K562 (cell line): ENCODE measurements at regions not wholly inside any gene's neighbourhood (a gene's known extent, or its start where the extent isn't known, plus 50 kb on each side); places are given as distances from the start of the nearest gene placed in this dataset.
A peak's percentile ranks its signal among the peaks of the same experiment; 100 is the strongest.

Source experiments
- FOXJ2 ChIP-seq: fragments of 200-800 bp; sonication (Bioruptor generic); IDR thresholded peaks from 2 replicates; pipeline ENCODE4 v1.6.1; 2016; ENCODE audit warnings: missing genetic modification characterization, missing compliant biosample characterization
- GABPB1 ChIP-seq: sonication (generic); formaldehyde crosslinking; IDR thresholded peaks from 2 replicates; pipeline ENCODE4 v1.8.0; 2022; ENCODE audit warnings: mild to moderate bottlenecking, missing genetic modification reagents
- GATAD2A ChIP-seq: fragments of 450-650 bp; IDR thresholded peaks from 2 replicates; pipeline ENCODE4 v1.6.1; 2017
- HNRNPUL1 ChIP-seq: fragments of 200-400 bp; formaldehyde crosslinking; IDR thresholded peaks from 2 replicates; pipeline ENCODE4 v1.6.1; 2017; ENCODE audit warnings: low read length
- IFI16 ChIP-seq: fragments of 250-450 bp; sonication (Bioruptor Pico); IDR thresholded peaks from 2 replicates; pipeline ENCODE4 v2.1.2; 2022; ENCODE audit warnings: mild to moderate bottlenecking, inconsistent platforms
- ILF3 ChIP-seq: fragments of 450-650 bp; IDR thresholded peaks from 2 replicates; pipeline ENCODE4 v1.6.1; 2018; ENCODE audit warnings: antibody characterized with exemption, mild to moderate bottlenecking, moderate library complexity, borderline replicate concordance
- PHF8 ChIP-seq: fragments of 200-600 bp; sonication (generic); IDR thresholded peaks from 2 replicates; pipeline ENCODE4 v1.6.1; 2012; ENCODE audit warnings: mixed run types, mild to moderate bottlenecking, inconsistent platforms, low read length, moderate library complexity, borderline replicate concordance
- PTBP1 ChIP-seq: fragments of 200-400 bp; formaldehyde crosslinking; IDR thresholded peaks from 2 replicates; pipeline ENCODE4 v1.6.1; 2017; ENCODE audit warnings: low read depth, low read length
- RBM14 ChIP-seq: fragments of 200-400 bp; formaldehyde crosslinking; IDR thresholded peaks from 2 replicates; pipeline ENCODE4 v1.6.1; 2018; ENCODE audit warnings: low read depth, mild to moderate bottlenecking, low read length, moderate library complexity, borderline replicate concordance; ENCODE audit not compliant: insufficient read depth
- RBM15 ChIP-seq: fragments of 200-400 bp; formaldehyde crosslinking; IDR thresholded peaks from 2 replicates; pipeline ENCODE4 v1.6.1; 2018; ENCODE audit warnings: mild to moderate bottlenecking, low read length, moderate library complexity; ENCODE audit not compliant: insufficient read depth
- SMARCA4 ChIP-seq: fragments of 450-650 bp; IDR thresholded peaks from 2 replicates; pipeline ENCODE4 v1.6.1; 2016
- SPI1 ChIP-seq: IDR thresholded peaks from 2 replicates; pipeline ENCODE4 v1.6.1; 2011; ENCODE audit warnings: low read depth, low read length, control low read depth, borderline replicate concordance
- SRSF3 ChIP-seq: fragments of 200-400 bp; formaldehyde crosslinking; IDR thresholded peaks from 2 replicates; pipeline ENCODE4 v1.6.1; 2016; ENCODE audit warnings: mild to moderate bottlenecking, low read length, moderate library complexity; ENCODE audit not compliant: insufficient read depth
- XRCC5 ChIP-seq: fragments of 200-400 bp; formaldehyde crosslinking; IDR thresholded peaks from 2 replicates; pipeline ENCODE4 v1.6.1; 2017; ENCODE audit warnings: low read depth, mild to moderate bottlenecking, low read length
- ZNF146 ChIP-seq: IDR thresholded peaks from one replicate; pipeline ENCODE4 v1.6.1; 2018; ENCODE audit warnings: missing compliant biosample characterization; ENCODE audit not compliant: unreplicated experiment
- ZNF707 ChIP-seq: fragments of 250-450 bp; sonication (Bioruptor Pico); conservative IDR thresholded peaks from 2 replicates; pipeline ENCODE4 v1.8.0; 2022; ENCODE audit warnings: inconsistent platforms, mild to moderate bottlenecking, moderate library complexity
- TF ChIP-seq, protein P1 (sequence below), 3 experiments: fragments of 200-800 bp in 1 of 3; sonication (Bioruptor generic) in 1 of 3; sonication (generic) in 1 of 3; formaldehyde crosslinking in 1 of 3; IDR thresholded peaks; 2 replicates each; pipeline versions ENCODE4 v1.6.1 to v1.8.0; 2016 to 2022; ENCODE audit warnings: mild to moderate bottlenecking in 2 of 3, missing compliant biosample characterization in 2 of 3, missing genetic modification characterization in 2 of 3, missing genetic modification reagents in 1 of 3
- TF ChIP-seq, protein P2 (sequence below): sonication (generic); formaldehyde crosslinking; IDR thresholded peaks from 2 replicates; pipeline ENCODE4 v1.8.0; 2022; ENCODE audit warnings: mild to moderate bottlenecking, missing genetic modification reagents
- TF ChIP-seq, protein P3 (sequence below): IDR thresholded peaks from 2 replicates; pipeline ENCODE4 v1.6.1; 2016; ENCODE audit warnings: missing genetic modification characterization, missing compliant biosample characterization
- TF ChIP-seq, protein P4 (sequence below): fragments of 450-650 bp; IDR thresholded peaks from 2 replicates; pipeline ENCODE4 v1.6.1; 2014; ENCODE audit warnings: low read depth, mild to moderate bottlenecking, moderate library complexity, borderline replicate concordance
- TF ChIP-seq, protein P5 (sequence below): sonication (generic); IDR thresholded peaks from 2 replicates; pipeline ENCODE4 v1.6.1; 2016
- TF ChIP-seq, protein P6 (sequence below): fragments of 450-650 bp; IDR thresholded peaks from 2 replicates; pipeline ENCODE4 v1.6.1; 2016; ENCODE audit warnings: low read depth, mild to moderate bottlenecking, moderate library complexity

DNA sequence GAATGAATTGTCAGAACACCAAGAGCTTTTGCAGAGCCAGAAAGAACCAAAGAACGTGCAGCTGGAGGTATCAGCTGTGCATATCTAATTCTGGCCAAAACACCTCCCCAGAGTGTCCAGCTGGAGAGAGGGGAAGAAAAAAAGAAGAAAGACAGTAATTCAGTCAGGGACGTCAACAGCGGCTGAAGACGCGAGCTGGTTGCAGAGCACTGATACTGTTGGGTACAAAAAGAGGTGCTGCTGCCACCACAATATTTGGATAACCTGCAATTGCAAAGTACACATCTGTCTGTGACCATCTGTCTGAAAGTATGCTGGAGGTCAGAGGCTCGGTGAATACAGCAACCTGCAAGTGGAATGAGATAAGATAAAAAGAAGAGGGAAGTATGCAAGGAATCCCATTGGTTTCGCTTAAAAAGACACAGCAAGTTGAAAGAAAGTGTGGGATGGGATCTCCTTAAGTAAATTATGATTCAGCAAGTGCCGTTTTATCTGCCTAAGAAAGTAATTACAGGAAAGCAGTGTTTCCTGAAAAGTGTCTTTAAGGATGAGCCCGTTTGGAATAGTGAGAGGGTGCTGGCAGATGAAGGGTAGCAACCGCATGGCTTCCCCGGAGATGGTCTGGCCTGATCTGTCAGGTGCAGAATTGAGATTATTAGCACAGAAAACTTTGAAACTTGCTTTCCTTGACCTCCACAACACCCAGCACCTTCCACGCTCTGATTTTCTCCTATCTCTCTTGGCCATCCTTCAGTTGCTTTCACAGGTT is 189.9 kb upstream of the PRDM1 start (continued):
- TF ChIP-seq SMARCA4 (peak; percentile 77; the same call in 1 of the 2 replicates), GATAD2A (no peak), SPI1 (no peak), RBM14 (no peak), PTBP1 (no peak), HNRNPUL1 (no peak), GABPB1 (CRISPR knock-in tag) (no peak), FOXJ2 (tag) (no peak), PHF8 (no peak), XRCC5 (no peak), SRSF3 (no peak), ILF3 (no peak), ZNF146 (CRISPR knock-in tag) (no peak), IFI16 (no peak), ZNF707 (CRISPR knock-in tag) (no peak), RBM15 (no peak)
- TF ChIP-seq, protein P1, sequence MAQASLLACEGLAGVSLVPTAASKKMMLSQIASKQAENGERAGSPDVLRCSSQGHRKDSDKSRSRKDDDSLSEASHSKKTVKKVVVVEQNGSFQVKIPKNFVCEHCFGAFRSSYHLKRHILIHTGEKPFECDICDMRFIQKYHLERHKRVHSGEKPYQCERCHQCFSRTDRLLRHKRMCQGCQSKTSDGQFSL (CRISPR knock-in tag; IDR thresholded peaks at IDR 0.05), result no peak
- TF ChIP-seq, protein P1 (tag; IDR thresholded peaks at IDR 0.05), result no peak
- TF ChIP-seq, protein P2, sequence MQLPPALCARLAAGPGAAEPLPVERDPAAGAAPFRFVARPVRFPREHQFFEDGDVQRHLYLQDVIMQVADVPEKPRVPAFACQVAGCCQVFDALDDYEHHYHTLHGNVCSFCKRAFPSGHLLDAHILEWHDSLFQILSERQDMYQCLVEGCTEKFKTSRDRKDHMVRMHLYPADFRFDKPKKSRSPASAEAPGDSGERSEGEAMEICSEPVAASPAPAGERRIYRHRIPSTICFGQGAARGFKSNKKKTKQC (CRISPR knock-in tag), result no peak
- TF ChIP-seq, protein P3, sequence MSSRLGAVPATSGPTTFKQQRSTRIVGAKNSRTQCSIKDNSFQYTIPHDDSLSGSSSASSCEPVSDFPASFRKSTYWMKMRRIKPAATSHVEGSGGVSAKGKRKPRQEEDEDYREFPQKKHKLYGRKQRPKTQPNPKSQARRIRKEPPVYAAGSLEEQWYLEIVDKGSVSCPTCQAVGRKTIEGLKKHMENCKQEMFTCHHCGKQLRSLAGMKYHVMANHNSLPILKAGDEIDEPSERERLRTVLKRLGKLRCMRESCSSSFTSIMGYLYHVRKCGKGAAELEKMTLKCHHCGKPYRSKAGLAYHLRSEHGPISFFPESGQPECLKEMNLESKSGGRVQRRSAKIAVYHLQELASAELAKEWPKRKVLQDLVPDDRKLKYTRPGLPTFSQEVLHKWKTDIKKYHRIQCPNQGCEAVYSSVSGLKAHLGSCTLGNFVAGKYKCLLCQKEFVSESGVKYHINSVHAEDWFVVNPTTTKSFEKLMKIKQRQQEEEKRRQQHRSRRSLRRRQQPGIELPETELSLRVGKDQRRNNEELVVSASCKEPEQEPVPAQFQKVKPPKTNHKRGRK, result no peak
- TF ChIP-seq, protein P4, sequence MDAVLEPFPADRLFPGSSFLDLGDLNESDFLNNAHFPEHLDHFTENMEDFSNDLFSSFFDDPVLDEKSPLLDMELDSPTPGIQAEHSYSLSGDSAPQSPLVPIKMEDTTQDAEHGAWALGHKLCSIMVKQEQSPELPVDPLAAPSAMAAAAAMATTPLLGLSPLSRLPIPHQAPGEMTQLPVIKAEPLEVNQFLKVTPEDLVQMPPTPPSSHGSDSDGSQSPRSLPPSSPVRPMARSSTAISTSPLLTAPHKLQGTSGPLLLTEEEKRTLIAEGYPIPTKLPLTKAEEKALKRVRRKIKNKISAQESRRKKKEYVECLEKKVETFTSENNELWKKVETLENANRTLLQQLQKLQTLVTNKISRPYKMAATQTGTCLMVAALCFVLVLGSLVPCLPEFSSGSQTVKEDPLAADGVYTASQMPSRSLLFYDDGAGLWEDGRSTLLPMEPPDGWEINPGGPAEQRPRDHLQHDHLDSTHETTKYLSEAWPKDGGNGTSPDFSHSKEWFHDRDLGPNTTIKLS, result no peak
- TF ChIP-seq, protein P5, sequence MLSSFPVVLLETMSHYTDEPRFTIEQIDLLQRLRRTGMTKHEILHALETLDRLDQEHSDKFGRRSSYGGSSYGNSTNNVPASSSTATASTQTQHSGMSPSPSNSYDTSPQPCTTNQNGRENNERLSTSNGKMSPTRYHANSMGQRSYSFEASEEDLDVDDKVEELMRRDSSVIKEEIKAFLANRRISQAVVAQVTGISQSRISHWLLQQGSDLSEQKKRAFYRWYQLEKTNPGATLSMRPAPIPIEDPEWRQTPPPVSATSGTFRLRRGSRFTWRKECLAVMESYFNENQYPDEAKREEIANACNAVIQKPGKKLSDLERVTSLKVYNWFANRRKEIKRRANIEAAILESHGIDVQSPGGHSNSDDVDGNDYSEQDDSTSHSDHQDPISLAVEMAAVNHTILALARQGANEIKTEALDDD, result no peak
- TF ChIP-seq, protein P6, sequence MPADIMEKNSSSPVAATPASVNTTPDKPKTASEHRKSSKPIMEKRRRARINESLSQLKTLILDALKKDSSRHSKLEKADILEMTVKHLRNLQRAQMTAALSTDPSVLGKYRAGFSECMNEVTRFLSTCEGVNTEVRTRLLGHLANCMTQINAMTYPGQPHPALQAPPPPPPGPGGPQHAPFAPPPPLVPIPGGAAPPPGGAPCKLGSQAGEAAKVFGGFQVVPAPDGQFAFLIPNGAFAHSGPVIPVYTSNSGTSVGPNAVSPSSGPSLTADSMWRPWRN, result peak; percentile 87
